Mesothelial cell of epicardium (in vitro differentiated cells): ENCODE measurements at regions not wholly inside any gene's neighbourhood (a gene's known extent, or its start where the extent isn't known, plus 50 kb on each side); places are given as distances from the start of the nearest gene placed in this dataset.

Source experiments
- DNase-seq, 2 experiments: peaks; one replicate each; pipeline ENCODE4 v3.0.0; 2021; ENCODE audit warnings: low spot score in 2 of 2; ENCODE audit not compliant: unreplicated experiment in 2 of 2
- H3K27ac Mint-ChIP-seq: 2 replicates; pipeline ENCODE4 v1.8.0; 2021; ENCODE audit warnings: mixed read lengths
- H3K27me3 Mint-ChIP-seq: 2 replicates; pipeline ENCODE4 v1.8.0; 2021; ENCODE audit warnings: low read depth, mixed read lengths
- H3K36me3 Mint-ChIP-seq: 2 replicates; pipeline ENCODE4 v1.8.0; 2021; ENCODE audit warnings: mixed read lengths
- H3K4me1 Mint-ChIP-seq: 2 replicates; pipeline ENCODE4 v1.8.0; 2021; ENCODE audit warnings: mixed read lengths
- H3K4me3 Mint-ChIP-seq: 2 replicates; pipeline ENCODE4 v1.8.0; 2021; ENCODE audit warnings: mild to moderate bottlenecking, moderate library complexity, mixed read lengths
- H3K9me3 Mint-ChIP-seq: 2 replicates; pipeline ENCODE4 v1.8.0; 2021; ENCODE audit warnings: mixed read lengths
- TF ChIP-seq, protein P1 (sequence below): fragments of 200-600 bp; sonication (generic); IDR thresholded peaks from one replicate; pipeline ENCODE4 v1.5.0; 2021; ENCODE audit warnings: antibody characterized with exemption; ENCODE audit not compliant: unreplicated experiment

DNA sequence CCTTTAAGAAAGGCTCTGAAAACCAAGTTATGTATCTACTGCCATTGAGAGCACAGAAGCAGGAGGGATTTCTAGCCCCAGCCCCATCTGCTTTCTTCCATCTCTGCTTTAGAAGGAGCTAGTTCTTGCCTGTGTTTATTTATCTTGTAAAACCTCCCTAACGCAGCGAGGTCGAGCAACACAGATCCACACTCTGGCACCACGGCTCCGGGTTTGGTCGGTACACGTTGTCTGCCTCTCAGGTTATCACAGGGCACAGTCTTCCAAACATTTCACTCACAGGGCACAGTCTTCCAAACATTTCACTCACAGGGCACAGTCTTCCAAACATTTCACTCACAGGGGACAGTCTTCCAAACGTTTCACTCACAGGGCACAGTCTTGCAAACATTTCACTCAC is 69.7 kb upstream of the TLR3 start:
- Mint-ChIP-seq H3K4me1 (no peaks in the 10 kb centered on the region), H3K36me3 (no peaks in the 10 kb centered on the region), H3K9me3 (peaks cover 10% of the 10 kb centered on the region), H3K27me3 (no peaks in the 10 kb centered on the region), H3K27ac (no peak overlapping the region), H3K4me3 (no peak overlapping the region)
- TF ChIP-seq, protein P1, sequence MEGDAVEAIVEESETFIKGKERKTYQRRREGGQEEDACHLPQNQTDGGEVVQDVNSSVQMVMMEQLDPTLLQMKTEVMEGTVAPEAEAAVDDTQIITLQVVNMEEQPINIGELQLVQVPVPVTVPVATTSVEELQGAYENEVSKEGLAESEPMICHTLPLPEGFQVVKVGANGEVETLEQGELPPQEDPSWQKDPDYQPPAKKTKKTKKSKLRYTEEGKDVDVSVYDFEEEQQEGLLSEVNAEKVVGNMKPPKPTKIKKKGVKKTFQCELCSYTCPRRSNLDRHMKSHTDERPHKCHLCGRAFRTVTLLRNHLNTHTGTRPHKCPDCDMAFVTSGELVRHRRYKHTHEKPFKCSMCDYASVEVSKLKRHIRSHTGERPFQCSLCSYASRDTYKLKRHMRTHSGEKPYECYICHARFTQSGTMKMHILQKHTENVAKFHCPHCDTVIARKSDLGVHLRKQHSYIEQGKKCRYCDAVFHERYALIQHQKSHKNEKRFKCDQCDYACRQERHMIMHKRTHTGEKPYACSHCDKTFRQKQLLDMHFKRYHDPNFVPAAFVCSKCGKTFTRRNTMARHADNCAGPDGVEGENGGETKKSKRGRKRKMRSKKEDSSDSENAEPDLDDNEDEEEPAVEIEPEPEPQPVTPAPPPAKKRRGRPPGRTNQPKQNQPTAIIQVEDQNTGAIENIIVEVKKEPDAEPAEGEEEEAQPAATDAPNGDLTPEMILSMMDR: no peak
- DNase-seq: no peak

DNA sequence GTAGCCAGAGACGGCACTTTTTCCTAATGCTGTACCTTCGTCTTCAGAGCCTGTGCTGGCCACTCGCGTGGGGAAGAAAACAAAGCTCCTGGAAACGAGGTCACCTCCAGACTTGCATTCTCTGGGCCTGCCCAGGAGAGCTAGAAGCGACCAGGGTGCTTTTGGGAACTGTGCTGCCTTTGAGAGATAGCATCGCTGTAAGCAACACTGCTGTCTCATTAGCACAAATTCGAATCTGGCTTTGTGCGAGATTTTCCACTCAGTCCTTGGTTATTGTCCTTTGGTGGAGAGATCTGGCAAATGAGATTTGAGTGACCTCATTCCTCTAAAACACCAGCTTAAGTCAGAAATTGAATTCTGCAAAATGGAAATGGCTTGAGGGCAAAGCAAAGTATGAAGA is 66.1 kb upstream of the TLR3 start:
- Mint-ChIP-seq H3K27me3 (no peaks in the 10 kb centered on the region), H3K4me3 (no peak overlapping the region), H3K36me3 (no peaks in the 10 kb centered on the region), H3K9me3 (peaks cover 8% of the 10 kb centered on the region), H3K27ac (no peak overlapping the region), H3K4me1 (no peaks in the 10 kb centered on the region)
- TF ChIP-seq, protein P1: no peak
- no peak for DNase-seq

DNA sequence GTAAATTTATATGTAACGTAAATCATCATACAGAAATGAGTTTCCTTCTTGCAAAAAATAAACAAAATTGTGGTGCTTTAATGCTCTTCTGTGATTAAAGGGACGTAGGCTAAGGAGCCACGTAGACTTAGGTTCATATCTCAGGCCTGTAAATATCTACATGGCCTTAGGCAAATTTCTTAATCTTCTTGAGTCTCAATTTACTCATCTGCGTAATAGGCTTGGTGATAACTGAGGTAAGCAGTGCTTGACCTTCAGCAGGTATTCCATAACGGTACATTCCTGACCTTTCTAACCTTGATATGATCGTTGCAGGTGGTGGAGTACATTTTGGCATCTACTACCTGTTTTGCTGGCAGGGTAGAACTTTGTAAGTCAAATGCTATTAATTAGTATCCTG is 65.2 kb upstream of the TLR3 start:
- TF ChIP-seq, protein P1: no peak
- DNase-seq: no peak
- no peak overlapping the region for H3K27ac Mint-ChIP-seq
- H3K4me1 Mint-ChIP-seq: peaks cover 7% of the 10 kb centered on the region
- H3K36me3 Mint-ChIP-seq: no peaks in the 10 kb centered on the region
- no peak overlapping the region for H3K4me3 Mint-ChIP-seq
- H3K27me3 Mint-ChIP-seq: no peaks in the 10 kb centered on the region
- peaks cover 8% of the 10 kb centered on the region for H3K9me3 Mint-ChIP-seq

DNA sequence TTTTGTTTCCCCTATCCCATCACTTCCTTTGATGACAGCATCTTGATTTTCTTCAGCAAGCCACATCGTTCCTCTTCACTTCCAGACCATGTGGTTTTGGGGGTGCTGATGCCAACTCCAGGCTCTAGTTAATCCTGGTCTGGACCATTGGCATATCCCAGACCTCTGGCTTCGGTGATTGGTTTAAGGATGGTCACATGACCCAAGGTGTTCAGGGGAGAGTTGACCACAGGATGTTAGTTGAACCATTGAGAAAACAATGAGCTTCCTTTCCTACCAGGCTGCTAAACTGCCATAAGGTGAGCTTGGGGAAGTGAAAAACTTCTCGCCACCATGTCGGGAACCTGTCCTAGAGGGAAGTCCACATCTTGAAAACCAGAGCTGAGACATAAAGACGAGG is 60.9 kb upstream of the TLR3 start:
- no peak for DNase-seq

DNA sequence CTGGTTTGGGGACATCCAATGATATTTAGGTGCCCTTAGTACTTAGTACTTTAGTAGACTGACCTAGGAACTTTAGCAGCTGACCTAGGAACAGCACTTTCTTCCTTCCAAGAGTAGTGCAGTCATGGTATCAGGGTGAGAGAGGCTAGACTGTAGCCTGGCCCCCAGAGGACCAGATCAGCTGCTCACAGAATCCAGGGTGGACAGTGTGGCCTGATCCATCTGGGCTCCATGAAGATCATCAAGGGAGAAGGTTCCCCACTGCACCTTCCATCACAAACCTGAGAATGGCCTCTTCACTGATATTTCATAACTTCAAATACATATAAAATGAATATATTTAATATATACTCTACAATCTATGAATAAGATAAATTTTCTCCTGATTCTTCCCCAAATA is 59.0 kb upstream of the TLR3 start:
- Mint-ChIP-seq H3K9me3 (peaks cover 8% of the 10 kb centered on the region), H3K36me3 (no peaks in the 10 kb centered on the region), H3K27me3 (no peaks in the 10 kb centered on the region), H3K4me3 (no peak overlapping the region), H3K27ac (no peak overlapping the region), H3K4me1 (peaks cover 13% of the 10 kb centered on the region)
- no peak for DNase-seq
- TF ChIP-seq, protein P1: no peak

More for the DNA sequence above, 60.9 kb upstream of the TLR3 start:
- Mint-ChIP-seq H3K4me3 (no peak overlapping the region), H3K4me1 (peaks cover 13% of the 10 kb centered on the region), H3K27ac (peak overlapping the region; percentile 32), H3K27me3 (no peaks in the 10 kb centered on the region), H3K9me3 (peaks cover 8% of the 10 kb centered on the region), H3K36me3 (no peaks in the 10 kb centered on the region)
- TF ChIP-seq, protein P1: no peak

DNA sequence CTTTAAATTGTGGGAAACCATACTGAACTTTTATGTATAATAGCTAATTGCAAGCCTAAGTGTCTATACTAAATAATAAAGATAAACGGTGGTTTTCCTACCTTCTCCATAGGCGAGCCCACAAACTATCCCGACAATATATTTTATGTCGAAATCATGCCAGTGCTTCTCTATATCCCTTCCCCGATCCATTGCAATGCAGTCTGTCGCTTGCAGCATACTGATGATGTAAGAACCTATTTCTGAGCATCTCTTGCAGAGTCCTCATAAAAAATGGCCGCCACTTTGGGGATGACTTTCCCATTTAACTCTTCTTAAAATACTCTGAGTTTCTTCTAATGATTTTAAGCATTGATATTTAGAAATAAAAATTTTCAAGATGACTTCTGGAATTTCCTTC is 58.1 kb upstream of the TLR3 start:
- H3K36me3 Mint-ChIP-seq: no peaks in the 10 kb centered on the region
- peaks cover 13% of the 10 kb centered on the region for H3K4me1 Mint-ChIP-seq
- H3K27ac Mint-ChIP-seq: no peak overlapping the region
- no peak overlapping the region for H3K4me3 Mint-ChIP-seq
- TF ChIP-seq, protein P1: no peak
- DNase-seq: no peak
- no peaks in the 10 kb centered on the region for H3K27me3 Mint-ChIP-seq
- peaks cover 13% of the 10 kb centered on the region for H3K9me3 Mint-ChIP-seq
